Stimulated activated CD8-positive, alpha-beta memory T cell treated with anti-CD3 and anti-CD28 coated beads, Interleukin-15, amount 100 ng/mL, for 1 hour (primary cell): ENCODE measurements at regions not wholly inside any gene's neighbourhood (a gene's known extent, or its start where the extent isn't known, plus 50 kb on each side); places are given as distances from the start of the nearest gene placed in this dataset.
"Not testable (repeated sequence)": the region's sequence is repeated elsewhere in the genome, so short reads cannot be mapped to it uniquely, and the experiment has no call there.

Experiments
- DNase-seq: peaks from one replicate; pipeline ENCODE4 v3.0.0-alpha.2; 2020; ENCODE audit warnings: low read depth

DNA sequence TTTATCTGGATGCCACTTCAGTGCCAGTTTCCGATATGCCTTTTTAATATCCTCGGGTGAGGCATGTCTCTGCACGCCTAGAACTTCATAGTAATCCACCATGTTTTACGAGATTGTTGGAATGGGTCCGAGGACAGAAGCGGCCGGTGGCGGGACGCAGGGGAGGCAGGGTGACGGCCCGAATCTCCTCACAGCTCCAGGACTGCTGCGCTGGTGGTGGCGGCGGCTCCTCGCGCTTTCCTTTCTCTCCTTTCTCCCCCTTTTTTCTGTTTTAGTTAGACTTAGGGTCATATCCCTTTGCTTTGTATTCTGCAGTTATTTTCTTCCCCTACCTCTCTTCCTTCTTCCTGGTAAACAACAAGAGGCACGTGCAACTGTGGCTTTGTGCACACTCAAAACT, 645.8 kb downstream of the ETS1 start:
- not testable (repeated sequence) for DNase-seq

DNA sequence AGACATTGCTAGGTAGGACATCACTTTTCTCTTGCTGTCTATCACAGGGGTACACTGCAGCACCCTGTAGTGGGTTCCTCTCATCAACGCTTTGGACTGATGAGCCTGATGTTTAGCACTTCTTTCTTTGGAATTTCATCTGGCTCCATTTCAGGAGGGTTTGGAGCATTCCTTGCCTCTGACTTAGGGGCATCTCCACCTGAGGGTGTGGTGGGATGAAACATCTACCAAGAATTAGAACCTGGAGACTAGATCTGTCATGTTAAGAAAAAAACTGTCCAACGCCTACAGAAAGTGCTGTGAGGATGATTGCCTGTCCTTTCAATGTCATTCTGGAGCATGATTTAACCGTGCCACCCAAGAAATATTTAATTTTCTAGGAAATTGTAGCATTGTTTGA, 648.4 kb downstream of the ETS1 start:
- no peak for DNase-seq

DNA sequence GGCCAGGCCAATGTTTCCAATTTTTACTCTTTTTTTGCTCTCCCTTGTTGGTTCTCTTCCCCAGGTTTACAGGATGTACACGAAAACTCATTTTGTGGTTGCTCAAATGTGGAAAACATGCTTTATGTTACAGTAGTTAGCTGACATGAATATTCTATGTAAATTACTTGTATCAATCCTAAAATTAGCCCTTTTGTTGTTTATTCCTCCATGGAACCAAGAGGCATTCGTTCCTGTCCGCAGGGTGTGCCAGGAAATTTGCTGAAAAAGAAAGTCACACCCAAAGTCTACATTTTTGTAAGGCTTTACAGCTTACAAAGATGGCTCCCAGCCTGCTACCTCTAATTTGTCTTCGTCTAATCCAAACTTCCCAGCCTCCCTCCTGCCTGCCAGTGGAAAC, 652.3 kb downstream of the ETS1 start:
- no peak for DNase-seq

DNA sequence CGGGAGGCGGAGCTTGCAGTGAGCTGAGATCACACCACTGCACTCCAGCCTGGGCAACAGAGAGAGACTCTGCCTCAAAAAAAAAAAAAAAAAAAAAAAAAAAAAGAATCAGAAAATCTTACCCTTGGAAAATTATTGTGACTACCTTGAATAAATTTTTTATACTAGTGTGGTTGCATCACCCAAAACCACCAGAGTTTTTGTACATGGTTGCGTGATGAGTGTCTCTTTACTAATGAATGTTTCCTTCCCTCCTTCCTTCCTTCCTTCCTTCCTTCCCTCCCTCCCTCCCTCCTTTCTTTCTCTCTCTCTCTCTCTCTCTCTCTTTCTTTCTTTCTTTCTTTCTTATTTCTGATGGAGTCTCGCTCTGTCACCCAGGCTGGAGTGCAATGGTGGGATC, 653.4 kb downstream of the ETS1 start:
- DNase-seq, result not testable (repeated sequence)

DNA sequence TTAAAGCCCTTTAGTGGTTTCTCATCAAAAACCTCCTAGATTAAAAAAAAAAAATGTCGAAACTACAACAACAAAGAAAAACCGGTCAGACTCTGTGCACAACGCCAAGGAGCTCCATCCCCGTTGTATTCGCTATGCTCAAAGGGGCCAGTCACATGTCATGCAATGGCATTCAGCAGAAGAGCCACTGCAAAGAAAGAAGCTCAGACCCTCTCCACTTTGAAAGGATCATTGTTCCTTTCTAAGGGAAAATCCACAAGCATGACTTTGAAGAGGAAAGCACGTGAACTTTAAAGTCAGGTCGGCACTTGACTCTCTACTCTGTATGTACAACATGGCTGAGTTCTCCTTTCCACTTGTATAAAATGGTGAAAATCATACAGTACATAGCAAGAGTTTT, 655.6 kb downstream of the ETS1 start:
- no peak for DNase-seq

DNA sequence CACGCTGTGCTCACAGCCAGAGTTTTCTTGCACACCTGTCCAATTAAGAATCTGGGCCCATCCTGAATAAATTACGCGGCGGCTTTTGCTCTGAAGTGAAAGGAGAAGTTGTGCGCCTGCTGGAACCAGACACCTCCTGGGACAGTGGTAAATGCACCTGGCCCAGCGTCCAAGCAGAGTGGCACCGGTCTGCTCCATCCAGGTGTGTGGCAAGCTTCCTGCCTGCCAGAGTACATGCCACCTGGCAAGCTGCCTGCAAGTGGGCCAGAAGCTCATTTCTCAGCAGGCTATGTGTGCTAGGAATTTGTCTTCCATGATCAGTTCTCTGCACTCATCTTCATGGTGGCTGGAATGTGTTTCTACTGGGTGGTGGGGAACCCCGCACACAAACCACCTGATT, 660.6 kb downstream of the ETS1 start:
- no peak for DNase-seq

DNA sequence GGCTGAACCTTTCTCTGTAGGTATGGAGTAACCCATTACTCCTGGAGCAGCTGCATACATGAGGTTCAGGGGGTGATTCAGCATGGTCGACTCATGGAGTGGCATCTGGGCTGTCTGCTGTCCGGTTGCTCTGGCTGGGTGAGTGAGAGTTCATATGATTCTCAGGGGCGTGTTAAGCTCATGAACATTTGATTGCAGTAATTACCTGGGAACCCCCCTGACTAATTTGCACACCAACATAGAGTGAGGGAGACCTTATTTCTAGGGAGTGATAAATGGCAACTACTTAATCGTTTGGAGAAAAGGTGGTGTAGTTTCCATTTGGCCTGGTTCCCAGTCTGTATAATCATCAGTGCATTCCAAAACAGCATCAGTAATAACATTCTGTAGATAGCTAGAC, 661.9 kb downstream of the ETS1 start:
- no peak for DNase-seq

DNA sequence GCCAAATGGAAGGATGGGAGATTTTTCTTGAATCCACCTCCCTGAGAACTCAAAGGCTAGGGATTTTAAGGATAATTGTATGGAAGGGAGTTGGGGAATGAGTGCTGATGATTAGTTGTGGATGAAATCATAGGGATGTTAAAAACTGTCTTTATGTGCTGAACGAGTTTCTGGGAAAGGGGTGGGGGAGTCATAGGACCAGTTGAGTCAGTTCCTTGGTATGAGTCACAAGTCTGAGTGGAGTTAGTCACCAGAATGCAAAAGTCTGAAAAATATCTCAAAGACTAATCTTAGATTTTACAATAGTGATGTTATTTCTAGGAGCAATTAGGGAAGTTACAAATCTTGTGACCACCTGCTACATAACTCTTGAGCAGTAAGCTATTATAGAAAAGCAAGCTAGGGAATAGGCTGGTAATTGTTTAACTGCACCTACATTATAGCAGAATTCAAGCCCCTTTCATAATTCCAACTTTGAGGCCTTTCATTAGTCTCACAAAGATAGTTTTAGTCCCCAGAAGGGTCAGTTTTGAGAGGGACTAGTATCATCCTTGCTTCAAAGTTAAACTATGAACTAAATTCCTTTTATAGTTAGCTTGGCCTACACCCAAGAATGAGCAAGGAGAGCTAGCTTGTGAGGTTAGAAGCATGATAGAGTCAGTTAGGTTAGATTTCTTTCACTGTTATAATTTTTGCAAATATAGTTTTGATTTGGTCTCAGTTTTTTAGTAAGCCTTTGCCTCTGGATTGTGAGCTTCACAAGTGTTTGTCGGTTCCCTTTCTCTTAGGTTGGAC, 668.0 kb downstream of the ETS1 start:
- DNase-seq, result no peak

DNA sequence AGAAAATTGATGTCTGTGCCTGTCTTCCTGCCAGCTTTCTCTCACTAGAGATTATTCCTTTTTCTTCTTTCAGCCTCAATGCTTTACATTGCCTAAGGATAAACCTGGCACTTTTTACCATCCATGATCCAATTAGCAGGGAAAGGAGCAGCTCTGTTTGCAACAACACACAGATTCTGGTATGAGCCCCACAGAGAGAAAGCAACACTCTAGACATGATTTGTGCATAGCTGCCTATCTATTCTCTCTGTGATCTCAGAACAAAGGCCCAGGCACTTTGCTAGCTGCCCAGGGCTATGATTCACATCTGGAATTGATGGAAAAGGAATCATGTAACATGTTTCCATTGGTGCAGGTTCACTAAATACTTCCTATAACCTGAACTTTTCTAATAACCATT, 685.0 kb downstream of the ETS1 start:
- no peak for DNase-seq

DNA sequence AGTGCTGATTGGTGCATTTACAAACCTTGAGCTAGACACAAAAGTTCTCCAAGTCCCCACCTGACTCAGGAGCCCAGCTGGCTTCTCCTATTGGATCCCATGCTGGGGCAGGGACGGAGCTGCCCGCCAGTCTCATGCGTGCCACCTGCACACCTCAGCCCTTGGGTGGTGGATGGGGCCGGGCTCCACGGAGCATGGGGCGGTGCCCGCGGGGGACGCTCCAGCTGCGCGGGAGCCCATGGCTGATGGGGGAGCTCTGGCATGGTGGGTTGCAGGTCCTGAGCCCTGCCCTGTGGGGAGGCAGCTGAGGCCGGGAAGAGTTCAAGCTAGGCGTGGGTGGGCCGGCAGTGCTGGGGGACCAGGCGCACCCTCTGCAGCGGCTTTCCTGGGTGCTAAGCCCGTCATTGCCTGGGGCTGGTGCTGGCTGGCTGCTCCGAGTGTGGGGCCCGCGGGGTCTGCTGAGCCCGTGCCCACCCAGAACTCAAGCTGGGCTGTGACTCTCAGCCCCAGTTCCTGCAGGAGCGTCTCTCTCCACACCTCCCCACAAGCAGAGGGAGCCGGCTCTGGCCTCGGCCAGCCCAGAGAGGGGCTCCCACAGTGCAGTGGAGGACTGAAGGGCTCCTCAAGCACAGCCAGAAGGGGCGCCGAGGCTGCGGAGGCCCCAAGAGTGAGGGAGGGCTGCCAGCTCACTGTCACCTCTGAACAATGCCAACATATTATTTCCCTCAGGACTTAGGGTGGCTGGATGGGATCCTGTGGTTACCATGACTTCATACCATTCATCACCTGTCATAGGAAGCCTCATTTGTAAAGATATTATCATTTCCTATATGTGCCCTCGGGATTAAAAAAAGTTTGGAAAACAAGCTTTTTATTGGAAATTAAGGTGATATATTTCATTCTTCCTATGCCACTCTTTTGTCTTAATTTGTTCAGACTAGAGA, 688.7 kb downstream of the ETS1 start:
- no peak for DNase-seq

DNA sequence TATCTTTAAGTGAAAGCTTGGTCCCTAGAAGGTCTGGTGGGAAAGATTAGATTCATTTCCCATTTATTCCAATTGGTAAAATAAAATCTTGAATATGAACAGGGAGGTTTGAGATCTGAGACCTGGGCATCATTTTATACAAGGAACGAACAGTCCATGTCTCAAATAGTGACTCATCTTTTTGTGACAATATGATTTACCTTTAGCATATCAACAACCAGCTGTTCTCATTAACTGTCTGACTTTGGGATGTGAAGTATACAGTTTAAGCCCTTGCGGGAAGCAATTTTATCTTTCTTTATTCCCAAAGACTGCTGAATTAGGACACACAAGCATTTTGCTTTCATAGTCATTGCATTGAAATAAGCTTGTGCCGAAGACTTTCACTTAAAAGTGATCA, 691.6 kb downstream of the ETS1 start:
- no peak for DNase-seq

DNA sequence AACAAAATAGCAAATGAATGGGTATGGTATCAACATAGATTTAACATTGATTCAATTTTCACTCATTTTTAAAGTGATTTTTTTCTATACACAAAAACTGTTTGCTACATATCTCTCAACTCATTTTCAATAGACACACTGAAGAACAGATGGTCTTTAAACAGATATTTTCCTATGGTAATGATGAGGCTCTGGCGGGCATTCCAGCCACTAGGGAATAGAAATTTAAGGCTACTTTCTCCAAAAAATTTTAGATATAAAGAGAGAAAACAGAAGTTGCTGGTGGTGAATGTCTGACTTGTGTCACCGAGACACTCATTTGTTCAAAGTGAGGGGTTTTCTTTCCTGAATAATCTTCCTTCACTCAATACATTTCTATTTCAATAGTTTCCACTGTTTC, 693.0 kb downstream of the ETS1 start:
- DNase-seq, result no peak

DNA sequence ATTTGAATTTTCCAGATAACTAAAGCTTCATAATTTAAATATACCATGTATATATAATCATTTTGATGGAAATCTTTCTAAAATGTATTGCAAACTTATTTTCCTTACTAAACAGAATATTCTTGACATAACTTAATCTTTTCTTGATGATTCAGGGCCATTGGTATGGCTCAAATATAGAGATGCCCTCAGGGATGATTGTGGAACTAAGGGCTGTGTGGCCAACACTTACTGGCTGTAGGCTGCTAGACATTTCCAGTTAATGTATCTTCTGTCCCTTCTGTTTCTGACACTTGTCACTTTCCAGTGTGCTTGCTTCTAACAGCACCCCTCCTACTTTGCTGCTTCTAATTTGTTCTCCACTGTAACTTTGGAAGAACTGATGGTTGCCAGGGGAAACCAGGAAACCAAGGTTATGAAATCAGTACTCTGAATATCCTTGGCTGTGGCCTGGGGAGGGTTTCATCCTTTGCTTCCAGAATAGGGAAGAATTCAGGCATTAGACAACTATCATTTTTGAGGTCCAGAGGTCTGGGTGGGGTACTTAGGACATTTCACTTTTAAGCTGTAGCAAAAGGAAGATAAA, 697.2 kb downstream of the ETS1 start:
- no peak for DNase-seq

DNA sequence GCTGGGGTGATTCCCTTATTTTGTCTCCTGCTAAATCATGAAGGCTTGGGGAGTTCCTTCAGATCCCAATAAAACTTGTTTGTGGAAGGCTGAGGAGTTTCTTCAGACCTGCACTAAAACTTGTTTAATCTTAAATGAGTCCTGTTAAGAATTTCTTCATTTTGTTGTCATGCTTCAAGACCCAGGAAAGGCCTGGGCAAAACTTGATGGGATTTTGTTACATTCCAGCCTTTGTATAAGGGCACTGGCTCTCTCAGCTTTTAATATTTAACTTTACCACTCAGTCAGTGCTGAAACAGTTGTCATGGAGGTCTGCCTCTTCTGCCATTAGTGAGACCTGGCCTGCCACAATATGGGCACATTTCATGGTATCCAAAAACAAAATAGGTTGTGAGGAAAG, 699.0 kb downstream of the ETS1 start:
- DNase-seq, result no peak

DNA sequence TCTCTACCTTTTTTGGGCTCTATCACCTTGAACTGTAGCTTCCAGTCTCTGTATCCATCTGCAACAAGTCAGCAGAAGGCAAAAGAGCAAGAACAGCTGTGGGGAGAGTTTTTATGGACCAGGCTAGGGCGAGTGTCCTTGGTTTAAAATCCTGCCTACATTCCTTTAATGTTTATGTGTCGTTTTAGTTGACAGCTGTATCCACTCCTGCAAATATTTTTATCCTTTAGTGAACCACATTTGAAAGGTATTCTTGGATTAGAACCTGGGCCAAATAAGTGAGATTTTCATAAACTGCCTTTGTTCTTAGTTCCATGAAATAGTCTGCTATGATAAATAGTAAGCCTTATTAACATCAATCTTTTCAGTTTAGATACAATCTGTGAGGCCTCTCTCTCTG, 712.2 kb downstream of the ETS1 start:
- DNase-seq, result no peak

DNA sequence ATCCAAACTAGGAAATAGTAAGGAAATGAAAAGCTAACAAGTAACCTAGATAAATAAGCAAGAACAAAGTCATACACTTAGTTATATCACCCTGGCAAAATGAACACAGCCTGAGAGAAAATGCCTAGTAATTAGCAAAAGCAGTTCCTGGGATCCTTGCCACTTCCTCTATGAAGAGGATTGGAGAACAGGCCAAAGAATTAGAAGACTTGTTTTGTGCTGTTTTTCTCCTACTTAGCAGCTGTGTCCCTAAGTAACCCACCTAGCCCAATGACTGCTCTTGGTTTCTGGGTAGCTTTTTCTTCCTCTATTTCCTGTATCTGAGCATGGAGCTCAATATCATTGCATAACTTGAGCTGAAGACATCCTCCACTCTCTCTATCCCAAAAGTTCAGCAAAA, 713.9 kb downstream of the ETS1 start:
- DNase-seq, result no peak

DNA sequence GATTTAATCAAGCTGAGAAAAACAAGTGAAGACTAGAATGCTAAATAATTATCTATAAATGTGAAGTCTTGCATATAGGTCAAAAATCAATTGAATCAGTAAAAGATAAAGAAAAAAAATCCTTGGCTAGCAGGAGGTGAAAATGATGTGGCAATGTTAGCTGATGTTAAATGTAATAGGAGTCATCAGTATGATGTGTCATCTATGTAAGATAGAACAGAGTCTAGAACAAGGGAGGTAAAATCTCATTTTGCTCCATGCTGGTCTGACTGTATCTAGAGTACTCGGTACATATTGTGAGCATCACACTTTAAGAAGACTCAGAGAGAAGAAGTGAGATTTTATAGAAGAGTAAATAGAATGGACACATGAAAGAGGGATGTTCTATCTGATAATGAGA, 721.2 kb downstream of the ETS1 start:
- DNase-seq, result no peak

DNA sequence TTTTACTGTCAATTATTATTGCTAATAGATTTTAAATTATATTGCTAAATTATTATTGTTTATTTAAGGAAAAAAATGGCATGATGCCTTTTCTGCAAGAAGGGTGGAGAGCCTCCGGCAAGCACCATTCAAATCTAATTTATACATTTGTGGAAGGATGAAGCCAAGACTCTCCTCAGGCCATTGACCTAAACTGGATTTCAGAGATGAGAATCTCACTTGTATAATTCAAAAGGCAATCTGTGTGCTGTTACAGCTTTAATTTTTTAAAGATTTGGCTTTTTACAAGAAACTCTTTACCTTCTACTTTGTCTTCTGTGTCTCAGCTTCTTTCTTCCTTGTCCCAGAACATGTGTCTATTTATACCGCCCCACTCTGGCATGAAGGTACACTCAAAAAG, 722.5 kb downstream of the ETS1 start:
- no peak for DNase-seq

DNA sequence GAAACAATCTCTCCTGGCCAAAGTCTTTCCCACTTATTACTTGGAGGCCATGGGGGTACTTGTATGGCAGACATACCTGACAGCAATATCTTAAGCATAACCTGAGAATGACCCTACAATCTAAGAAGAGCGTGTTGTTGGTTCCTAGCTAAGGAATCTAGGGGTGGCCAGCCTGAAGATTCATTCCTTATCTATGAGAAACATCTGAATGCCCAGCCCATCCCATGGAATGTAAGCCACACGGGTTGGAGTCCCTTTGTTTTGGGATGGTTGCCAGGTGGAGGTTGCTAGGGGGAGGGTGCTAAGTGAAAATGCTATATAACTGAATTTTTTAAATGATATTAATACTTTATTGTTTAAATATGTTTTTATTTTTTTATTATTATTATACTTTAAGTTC, 725.0 kb downstream of the ETS1 start:
- DNase-seq, result no peak

DNA sequence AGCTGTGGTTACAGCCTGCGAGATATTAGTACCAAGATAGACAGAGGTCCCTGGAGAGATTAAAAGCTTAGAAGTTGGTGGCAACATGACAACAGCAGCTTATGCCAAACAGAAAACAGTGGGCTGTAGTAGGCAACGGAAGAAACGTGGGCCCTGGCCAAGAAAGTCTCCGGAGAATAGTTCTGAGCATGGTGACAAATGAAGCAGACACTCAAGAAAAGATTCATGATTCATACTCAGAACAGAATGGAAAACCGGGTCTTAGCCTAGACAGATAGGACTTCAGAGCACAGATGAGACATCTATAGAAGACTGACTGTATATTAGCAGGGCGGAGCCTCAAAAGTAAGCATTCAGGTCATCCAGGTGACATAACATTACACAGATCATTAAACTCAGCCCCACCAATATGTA, 727.4 kb downstream of the ETS1 start:
- no peak for DNase-seq

DNA sequence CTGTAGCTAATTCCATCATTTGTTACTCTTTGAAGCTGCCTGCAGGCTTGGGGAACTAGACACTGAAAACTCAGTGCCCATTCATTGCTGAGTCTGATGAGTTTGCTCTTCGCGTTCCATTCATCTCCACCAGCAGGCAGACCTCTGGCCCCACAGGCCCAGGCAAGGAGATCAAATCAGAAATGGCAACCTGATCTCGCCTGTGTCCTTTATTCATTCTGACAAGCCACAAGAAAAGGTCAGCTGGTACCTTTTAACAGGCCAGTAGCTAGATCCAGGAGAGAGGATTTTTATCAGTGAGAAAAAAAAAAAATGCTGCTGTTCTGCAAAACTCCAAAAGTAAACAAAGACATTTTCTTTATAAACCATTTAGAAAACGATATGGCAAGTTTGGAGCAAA, 742.5 kb downstream of the ETS1 start:
- DNase-seq, result no peak

DNA sequence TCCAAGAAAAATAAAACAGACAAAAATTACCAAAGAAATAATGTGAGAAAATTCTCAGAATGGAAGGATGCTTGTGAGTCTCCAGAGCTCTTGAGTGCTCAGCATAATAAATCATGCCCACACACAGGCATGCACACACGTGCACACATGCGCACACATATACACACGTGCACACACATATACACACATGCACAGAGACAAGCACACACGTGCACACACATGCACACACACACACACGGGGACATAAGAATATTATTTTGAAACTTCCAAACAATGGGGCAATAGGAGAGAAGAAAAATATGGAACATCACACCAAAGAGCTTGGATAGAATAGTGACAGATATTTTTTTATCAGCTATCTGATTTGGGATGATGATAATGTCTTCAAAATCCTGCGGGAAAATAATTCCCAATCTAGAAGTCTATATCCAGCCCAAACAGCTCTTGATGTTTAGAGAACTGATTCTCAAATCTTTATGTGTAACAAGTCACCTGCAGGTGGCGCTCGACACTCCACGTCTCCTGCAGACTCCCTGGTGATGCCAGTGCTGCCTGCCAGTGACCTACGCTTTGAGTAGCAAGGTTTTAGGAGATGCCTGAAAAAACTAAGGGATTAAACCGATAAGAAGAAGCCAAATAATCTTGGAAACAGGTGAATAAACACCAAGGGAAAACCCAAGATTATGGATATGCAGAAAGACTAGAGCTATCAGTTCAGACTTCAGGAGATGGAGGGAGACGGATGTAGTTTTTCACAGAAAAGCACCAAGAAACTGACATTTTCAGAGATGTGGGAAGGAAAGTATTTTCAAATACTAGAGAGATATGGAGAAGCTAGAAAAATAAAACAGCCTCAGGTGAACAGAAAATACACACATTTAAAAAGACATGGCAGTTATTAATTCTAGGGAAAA, 743.6 kb downstream of the ETS1 start:
- peak; percentile 33 for DNase-seq
